ENCODE measurements at regions not wholly inside any gene's neighbourhood (a gene's known extent, or its start where the extent isn't known, plus 50 kb on each side); places are given as distances from the start of the nearest gene placed in this dataset.

GRCh38 chr9:107566611-107567061 is 77.1 kb upstream of the KLF4 start:
- no peak overlapping the region for H3K4me3 ChIP-seq (ENCODE audit: low read depth, low read length)
- Mint-ChIP-seq H3K4me3 (ENCODE audit: unreplicated experiment) (no peak overlapping the region), H3K36me3 (ENCODE audit: insufficient read depth, unreplicated experiment) (no peaks in the 10 kb centered on the region), H3K4me1 (ENCODE audit: low read depth, unreplicated experiment) (peaks cover 8% of the 10 kb centered on the region), H3K27ac (ENCODE audit: unreplicated experiment) (no peak overlapping the region), H3K9me3 (ENCODE audit: unreplicated experiment) (no peaks in the 10 kb centered on the region), H3K27me3 (ENCODE audit: insufficient read depth, unreplicated experiment) (no peaks in the 10 kb centered on the region)
- H3K9me3 ChIP-seq = no peaks in the 10 kb centered on the region; the same call in 1 of the 2 replicates
- ChIA-PET POLR2A (no interaction called here), CTCF (no interaction called here)
- intact Hi-C loops (cut with micrococcal nuclease; ENCODE audit: unreplicated experiment) = no loop called here
- peaks cover 11% of the 10 kb centered on the region for H3K4me1 ChIP-seq
- no peak for TF ChIP-seq CTCF (IDR thresholded peaks at IDR 0.05; ENCODE audit: insufficient read depth in 1 of 2, low read depth in 1 of 2, low read length in 1 of 2, severe bottlenecking in 1 of 2, unreplicated experiment in 1 of 2)
- no peaks in the 10 kb centered on the region for H3K27me3 ChIP-seq (replicated peaks; ENCODE audit: control insufficient read depth, insufficient read depth, low read length)
- no peak for DNase-seq
- BruUV-seq (replicated peaks) = no TSS peak
- H3K36me3 ChIP-seq (ENCODE audit: control insufficient read depth, insufficient read depth, low read length) = no peaks in the 10 kb centered on the region

- H3K4me3 ChIP-seq (ENCODE audit: low read depth, low read length) = no peak overlapping the region
- CTCF ChIA-PET = no interaction called here
- H3K4me1 ChIP-seq = peaks cover 12% of the 10 kb centered on the region
- POLR2A ChIA-PET = no interaction called here
- Mint-ChIP-seq H3K27me3 (ENCODE audit: insufficient read depth, unreplicated experiment) (no peaks in the 10 kb centered on the region), H3K4me1 (ENCODE audit: low read depth, unreplicated experiment) (peaks cover 8% of the 10 kb centered on the region), H3K4me3 (ENCODE audit: unreplicated experiment) (no peak overlapping the region), H3K27ac (ENCODE audit: unreplicated experiment) (no peak overlapping the region), H3K36me3 (ENCODE audit: insufficient read depth, unreplicated experiment) (no peaks in the 10 kb centered on the region), H3K9me3 (ENCODE audit: unreplicated experiment) (no peaks in the 10 kb centered on the region)
- TF ChIP-seq CTCF (IDR thresholded peaks at IDR 0.05; ENCODE audit: insufficient read depth in 1 of 2, low read depth in 1 of 2, low read length in 1 of 2, severe bottlenecking in 1 of 2, unreplicated experiment in 1 of 2) = no peak
- no peaks in the 10 kb centered on the region for H3K27me3 ChIP-seq (replicated peaks; ENCODE audit: control insufficient read depth, insufficient read depth, low read length)
- H3K36me3 ChIP-seq (ENCODE audit: control insufficient read depth, insufficient read depth, low read length) = no peaks in the 10 kb centered on the region
- intact Hi-C loops (cut with micrococcal nuclease; ENCODE audit: unreplicated experiment) = no loop called here
- H3K9me3 ChIP-seq = no peaks in the 10 kb centered on the region; the same call in 1 of the 2 replicates
- no TSS peak for BruUV-seq (replicated peaks)
- no peak for DNase-seq
Measured at GRCh38 chr9:107562798-107563197, 73.2 kb upstream of the KLF4 start.

- ChIA-PET CTCF (no interaction called here), POLR2A (no interaction called here)
- Histone ChIP-seq H3K4me1 (peaks cover 31% of the 10 kb centered on the region), H3K27me3 (replicated peaks; ENCODE audit: control insufficient read depth, insufficient read depth, low read length) (no peaks in the 10 kb centered on the region), H3K9me3 (no peaks in the 10 kb centered on the region), H3K36me3 (ENCODE audit: control insufficient read depth, insufficient read depth, low read length) (no peaks in the 10 kb centered on the region), H3K4me3 (ENCODE audit: low read depth, low read length) (no peak overlapping the region)
- H3K4me1 Mint-ChIP-seq (ENCODE audit: low read depth, unreplicated experiment) = peaks cover 18% of the 10 kb centered on the region
- no peak overlapping the region for H3K27ac Mint-ChIP-seq (ENCODE audit: unreplicated experiment)
- no peak for DNase-seq
- TF ChIP-seq CTCF (IDR thresholded peaks at IDR 0.05; ENCODE audit: insufficient read depth in 1 of 2, low read depth in 1 of 2, low read length in 1 of 2, severe bottlenecking in 1 of 2, unreplicated experiment in 1 of 2) = no peak
- no peaks in the 10 kb centered on the region for H3K27me3 Mint-ChIP-seq (ENCODE audit: insufficient read depth, unreplicated experiment)
- intact Hi-C loops (cut with micrococcal nuclease; ENCODE audit: unreplicated experiment) = no loop called here
- H3K36me3 Mint-ChIP-seq (ENCODE audit: insufficient read depth, unreplicated experiment) = no peaks in the 10 kb centered on the region
- BruUV-seq (replicated peaks) = no TSS peak
- H3K9me3 Mint-ChIP-seq (ENCODE audit: unreplicated experiment) = no peaks in the 10 kb centered on the region
- H3K4me3 Mint-ChIP-seq (ENCODE audit: unreplicated experiment) = no peak overlapping the region
Measured at GRCh38 chr9:107559494-107560086, 70.0 kb upstream of the KLF4 start.

All from Caco-2 (cell line).